A549 (cell line): ENCODE measurements at regions not wholly inside any gene's neighbourhood (a gene's known extent, or its start where the extent isn't known, plus 50 kb on each side); places are given as distances from the start of the nearest gene placed in this dataset.

Source experiments
- ATAC-seq, 2 experiments: fragments of 200-7000 bp in 1 of 2; fragments of >200 bp in 1 of 2; cut with Nextera tagmentation in 1 of 2; cut with Tn5 transposase in 1 of 2; 3 replicates each; pipeline versions ENCODE4 v1.8.0 to v1.9.1; 2018 to 2020; ENCODE audit warnings: mild to moderate bottlenecking in 1 of 2, moderate library complexity in 1 of 2
- CTCF ChIA-PET: fragments of 300-600 bp; sonication (Branson Sonifier 250); formaldehyde crosslinking; extraction: SDS; loops from one replicate; lab custom pipeline; 2021; ENCODE audit warnings: antibody characterized with exemption, inconsistent platforms; lab: Yijun Ruan, JAX
- POLR2A ChIA-PET: fragments of 350-600 bp; formaldehyde crosslinking; extraction: SDS; loops from one replicate; lab custom pipeline; 2021; ENCODE audit warnings: antibody characterized with exemption, inconsistent platforms; lab: Yijun Ruan, JAX
- DNase-seq, 2 experiments: peaks; one replicate each; pipeline versions ENCODE4 v3.0.0 to v3.0.0-alpha.2; 2011 to 2016; ENCODE audit warnings: low read depth in 1 of 2, low spot score in 1 of 2
- FAIRE-seq: peaks from 2 replicates; lab custom pipeline; 2011; peaks lifted over from hg19 to GRCh38; lab: Jason Lieb, UNC
- H3K27ac ChIP-seq, 2 experiments: fragments of >200 bp; sonication (Bioruptor Twin); formaldehyde crosslinking; 3 replicates each; pipeline ENCODE4 v1.5.1; 2016 to 2017
- H3K4me1 ChIP-seq: fragments of >200 bp; sonication (Bioruptor Twin); formaldehyde crosslinking; 3 replicates; pipeline ENCODE4 v1.6.1; 2016
- H3K4me2 ChIP-seq: fragments of >200 bp; sonication (Bioruptor Twin); formaldehyde crosslinking; 3 replicates; pipeline ENCODE4 v1.6.1; 2016
- H3K4me3 ChIP-seq: fragments of >200 bp; sonication (Bioruptor Twin); formaldehyde crosslinking; 3 replicates; pipeline ENCODE4 v1.5.1; 2016
- H3K9me3 ChIP-seq: fragments of >200 bp; sonication (Bioruptor Twin); formaldehyde crosslinking; 3 replicates; pipeline ENCODE4 v1.6.1; 2016
- CEBPB ChIP-seq, 2 experiments: fragments of >200 bp in 1 of 2; sonication (Bioruptor Twin) in 1 of 2; formaldehyde crosslinking in 1 of 2; IDR thresholded peaks; 2 replicates each; pipeline ENCODE4 v1.6.1; 2012 to 2016
- CHD2 ChIP-seq: fragments of 150-350 bp; IDR thresholded peaks from 2 replicates; pipeline ENCODE4 v1.6.1; 2014; ENCODE audit warnings: low read length; ENCODE audit not compliant: partially characterized antibody
- EHF ChIP-seq: fragments of 250-450 bp; sonication (Bioruptor Pico); IDR thresholded peaks from 2 replicates; pipeline ENCODE4 v1.5.0; 2020; ENCODE audit warnings: mild to moderate bottlenecking
- FOXS1 ChIP-seq: fragments of 250-450 bp; sonication (Bioruptor Pico); IDR thresholded peaks from 2 replicates; pipeline ENCODE4 v1.5.0; 2020; ENCODE audit warnings: mild to moderate bottlenecking, moderate library complexity
- HDAC2 ChIP-seq: fragments of 200-600 bp; sonication (generic); IDR thresholded peaks from 2 replicates; pipeline ENCODE4 v1.6.1; 2016
- HOXA7 ChIP-seq: fragments of 250-450 bp; sonication (Bioruptor Pico); IDR thresholded peaks from 2 replicates; pipeline ENCODE4 v1.5.0; 2020; ENCODE audit warnings: mild to moderate bottlenecking, moderate library complexity
- HOXB13 ChIP-seq: fragments of 250-450 bp; sonication (Bioruptor Pico); IDR thresholded peaks from 2 replicates; pipeline ENCODE4 v1.5.0; 2020; ENCODE audit warnings: low read depth, mild to moderate bottlenecking, moderate library complexity
- HOXB5 ChIP-seq: fragments of 250-450 bp; sonication (Bioruptor Pico); IDR thresholded peaks from 2 replicates; pipeline ENCODE4 v1.5.0; 2020; ENCODE audit warnings: mild to moderate bottlenecking, moderate library complexity
- JUNB ChIP-seq: fragments of >200 bp; sonication (Bioruptor Twin); formaldehyde crosslinking; IDR thresholded peaks from 2 replicates; pipeline ENCODE4 v1.6.1; 2016
- KDM1A ChIP-seq: fragments of 200-600 bp; sonication (generic); IDR thresholded peaks from 2 replicates; pipeline ENCODE4 v1.6.1; 2016; ENCODE audit warnings: low read depth, mild to moderate bottlenecking
- KDM5A ChIP-seq: fragments of 200-600 bp; sonication (generic); IDR thresholded peaks from 2 replicates; pipeline ENCODE4 v1.6.1; 2016; ENCODE audit warnings: antibody characterized with exemption, mild to moderate bottlenecking
- MAFK ChIP-seq: fragments of 450-650 bp; IDR thresholded peaks from 2 replicates; pipeline ENCODE4 v1.6.1; 2014; ENCODE audit not compliant: partially characterized antibody
- POLR2AphosphoS2 ChIP-seq: conservative IDR thresholded peaks from 2 replicates; pipeline ENCODE4 v1.6.1; 2012; ENCODE audit warnings: low read length, improper control_type of control experiment, inconsistent platforms
- RAD21 ChIP-seq, 2 experiments: fragments of >200 bp in 1 of 2; sonication (Bioruptor Twin) in 1 of 2; formaldehyde crosslinking in 1 of 2; IDR thresholded peaks in 1 of 2; conservative IDR thresholded peaks in 1 of 2; 2 replicates in 1 of 2; 3 replicates in 1 of 2; pipeline ENCODE4 v1.6.1; 2012 to 2018; ENCODE audit warnings: inconsistent platforms in 1 of 2
- TFCP2L1 ChIP-seq: fragments of 250-450 bp; sonication (Bioruptor Pico); IDR thresholded peaks from 2 replicates; pipeline ENCODE4 v1.5.0; 2021; ENCODE audit warnings: mild to moderate bottlenecking
- ZNF302 ChIP-seq: fragments of 250-450 bp; sonication (Bioruptor Pico); IDR thresholded peaks from 2 replicates; pipeline ENCODE4 v1.9.0; 2021; ENCODE audit warnings: inconsistent platforms, mild to moderate bottlenecking, moderate library complexity
- ZSCAN20 ChIP-seq: fragments of 250-450 bp; sonication (Bioruptor Pico); IDR thresholded peaks from 2 replicates; pipeline ENCODE4 v1.8.0; 2022; ENCODE audit warnings: mild to moderate bottlenecking, moderate library complexity
- WGBS: methylation state at CpG from one replicate; pipeline ENCODE4 v1.1.6; 2017; ENCODE audit errors: missing lambda C conversion rate; 5-methylcytosine and 5-hydroxymethylcytosine counted together
- TF ChIP-seq, protein P1 (sequence below): IDR thresholded peaks from 2 replicates; pipeline ENCODE4 v1.6.1; 2012
- TF ChIP-seq, protein P2 (sequence below): fragments of >200 bp; sonication (Bioruptor Twin); formaldehyde crosslinking; IDR thresholded peaks from 3 replicates; pipeline ENCODE4 v1.6.1; 2016
- TF ChIP-seq, protein P3 (sequence below): IDR thresholded peaks from 2 replicates; pipeline ENCODE4 v1.6.1; 2012; ENCODE audit warnings: low read depth, borderline replicate concordance
- TF ChIP-seq, protein P4 (sequence below): fragments of 150-350 bp; IDR thresholded peaks from 2 replicates; pipeline ENCODE4 v1.6.1; 2014; ENCODE audit warnings: low read depth, mild to moderate bottlenecking, low read length
- TF ChIP-seq, protein P5 (sequence below): fragments of 450-650 bp; IDR thresholded peaks from 2 replicates; pipeline ENCODE4 v1.6.1; 2014; ENCODE audit warnings: antibody characterized with exemption

DNA sequence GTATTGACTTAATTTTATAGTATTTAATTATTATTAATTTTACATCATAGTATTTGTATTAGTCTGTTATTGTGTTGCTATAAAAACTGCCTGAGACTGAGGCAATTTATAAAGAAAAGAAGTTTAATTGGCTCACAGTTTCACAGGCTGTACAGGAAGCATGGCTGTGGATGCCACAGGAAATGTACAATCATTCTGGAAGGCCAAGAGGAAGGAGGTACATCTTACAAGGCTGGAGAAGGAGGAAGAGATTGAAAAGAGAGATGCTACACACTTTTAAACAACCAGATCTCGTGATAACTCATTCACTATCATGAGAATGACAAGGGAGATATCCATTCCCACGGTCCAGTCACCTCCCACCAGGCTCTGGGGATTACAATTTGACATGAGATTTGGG is 2019.4 kb upstream of the PIK3C3 start:
- ATAC-seq (no peak), DNase-seq (no peak), FAIRE-seq (no peak)
- Histone ChIP-seq H3K4me3 (no peak overlapping the region), H3K4me1 (no peaks in the 10 kb centered on the region), H3K27ac (no peak overlapping the region), H3K4me2 (no peak overlapping the region), H3K9me3 (no peaks in the 10 kb centered on the region)
- CTCF ChIA-PET = no interaction called here
- TF ChIP-seq, protein P1, sequence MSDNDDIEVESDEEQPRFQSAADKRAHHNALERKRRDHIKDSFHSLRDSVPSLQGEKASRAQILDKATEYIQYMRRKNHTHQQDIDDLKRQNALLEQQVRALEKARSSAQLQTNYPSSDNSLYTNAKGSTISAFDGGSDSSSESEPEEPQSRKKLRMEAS = no peak
- TF ChIP-seq EHF (CRISPR knock-in tag) = no peak
- TF ChIP-seq, protein P2, sequence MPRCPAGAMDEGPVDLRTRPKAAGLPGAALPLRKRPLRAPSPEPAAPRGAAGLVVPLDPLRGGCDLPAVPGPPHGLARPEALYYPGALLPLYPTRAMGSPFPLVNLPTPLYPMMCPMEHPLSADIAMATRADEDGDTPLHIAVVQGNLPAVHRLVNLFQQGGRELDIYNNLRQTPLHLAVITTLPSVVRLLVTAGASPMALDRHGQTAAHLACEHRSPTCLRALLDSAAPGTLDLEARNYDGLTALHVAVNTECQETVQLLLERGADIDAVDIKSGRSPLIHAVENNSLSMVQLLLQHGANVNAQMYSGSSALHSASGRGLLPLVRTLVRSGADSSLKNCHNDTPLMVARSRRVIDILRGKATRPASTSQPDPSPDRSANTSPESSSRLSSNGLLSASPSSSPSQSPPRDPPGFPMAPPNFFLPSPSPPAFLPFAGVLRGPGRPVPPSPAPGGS = no peak
- TF ChIP-seq, protein P3, sequence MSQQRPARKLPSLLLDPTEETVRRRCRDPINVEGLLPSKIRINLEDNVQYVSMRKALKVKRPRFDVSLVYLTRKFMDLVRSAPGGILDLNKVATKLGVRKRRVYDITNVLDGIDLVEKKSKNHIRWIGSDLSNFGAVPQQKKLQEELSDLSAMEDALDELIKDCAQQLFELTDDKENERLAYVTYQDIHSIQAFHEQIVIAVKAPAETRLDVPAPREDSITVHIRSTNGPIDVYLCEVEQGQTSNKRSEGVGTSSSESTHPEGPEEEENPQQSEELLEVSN = no peak
- TF ChIP-seq ZNF302 = no peak
- POLR2A ChIA-PET = no interaction called here
- 0% methylated on average over 2 of the region's 2 CpGs for WGBS

DNA sequence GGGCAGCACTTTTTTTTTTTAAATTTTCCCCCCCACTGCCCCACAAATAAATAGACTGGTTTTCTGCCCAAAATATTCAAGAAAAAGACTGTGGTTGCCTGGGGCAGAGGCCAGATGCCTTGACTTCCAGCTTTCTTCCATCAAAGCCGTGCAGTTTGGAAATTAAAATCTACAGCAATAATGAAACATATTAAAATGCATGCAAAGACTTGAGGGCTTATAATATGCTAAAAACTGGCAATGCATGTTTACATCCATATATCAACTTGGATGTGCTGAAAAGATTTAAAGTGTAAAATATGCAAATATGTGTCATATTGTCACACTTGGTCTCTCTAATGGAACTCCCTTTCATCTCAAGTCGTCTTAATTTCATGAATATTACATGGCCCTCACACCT is 2036.2 kb upstream of the PIK3C3 start:
- WGBS = 3% methylated on average over 2 of the region's 2 CpGs
- no peak for DNase-seq
- no peak for TF ChIP-seq CEBPB (IDR thresholded peaks at IDR 0.05)
- TF ChIP-seq HDAC2 = no peak
- ChIA-PET CTCF (no interaction called here), POLR2A (no interaction called here)
- Histone ChIP-seq H3K4me3 (no peak overlapping the region), H3K27ac (no peak overlapping the region), H3K9me3 (no peaks in the 10 kb centered on the region), H3K4me1 (no peaks in the 10 kb centered on the region), H3K4me2 (no peak overlapping the region)
- no peak for ATAC-seq
- no peak for FAIRE-seq

DNA sequence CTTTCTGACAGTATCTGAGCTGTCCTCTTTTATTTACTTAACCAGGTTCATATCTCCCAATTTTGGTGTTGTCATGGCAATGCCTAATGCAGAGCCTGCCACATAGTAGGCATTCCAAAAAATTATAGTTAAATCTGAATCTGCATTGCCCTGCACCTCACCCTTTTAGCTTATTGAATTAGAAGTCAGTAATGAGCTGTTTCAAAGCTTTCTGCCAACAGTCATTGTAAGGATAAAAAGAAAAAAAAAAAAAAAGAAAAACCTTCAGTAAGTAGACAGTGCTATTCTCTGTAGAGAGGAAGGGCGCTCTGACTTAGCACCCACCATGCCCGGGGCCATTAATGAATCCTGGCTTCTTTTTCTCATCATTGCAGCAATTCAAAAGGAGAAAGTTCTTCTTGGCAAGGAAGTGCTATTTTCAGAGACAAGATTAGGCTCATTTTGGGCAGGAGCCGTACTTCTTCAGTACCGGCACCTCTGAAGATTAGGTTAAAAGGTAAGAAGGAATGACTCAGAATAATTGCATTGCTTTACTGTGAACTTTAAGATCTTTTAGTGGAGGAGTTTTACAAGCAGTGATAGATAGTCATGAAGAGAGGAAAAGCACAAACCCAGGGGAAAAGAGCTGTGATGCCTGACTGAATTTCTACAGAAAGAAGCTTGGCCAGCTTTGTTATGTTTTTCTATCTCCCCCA is 2041.2 kb upstream of the PIK3C3 start:
- TF ChIP-seq RAD21 (conservative IDR thresholded peaks at IDR 0.05 in 1 of 2, IDR thresholded peaks at IDR 0.05 in 1 of 2) (no peak), KDM5A (no peak), HOXB13 (no peak), HOXA7 (CRISPR knock-in tag) (no peak)
- TF ChIP-seq, protein P4, sequence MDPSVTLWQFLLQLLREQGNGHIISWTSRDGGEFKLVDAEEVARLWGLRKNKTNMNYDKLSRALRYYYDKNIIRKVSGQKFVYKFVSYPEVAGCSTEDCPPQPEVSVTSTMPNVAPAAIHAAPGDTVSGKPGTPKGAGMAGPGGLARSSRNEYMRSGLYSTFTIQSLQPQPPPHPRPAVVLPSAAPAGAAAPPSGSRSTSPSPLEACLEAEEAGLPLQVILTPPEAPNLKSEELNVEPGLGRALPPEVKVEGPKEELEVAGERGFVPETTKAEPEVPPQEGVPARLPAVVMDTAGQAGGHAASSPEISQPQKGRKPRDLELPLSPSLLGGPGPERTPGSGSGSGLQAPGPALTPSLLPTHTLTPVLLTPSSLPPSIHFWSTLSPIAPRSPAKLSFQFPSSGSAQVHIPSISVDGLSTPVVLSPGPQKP = no peak
- TF ChIP-seq, protein P5, sequence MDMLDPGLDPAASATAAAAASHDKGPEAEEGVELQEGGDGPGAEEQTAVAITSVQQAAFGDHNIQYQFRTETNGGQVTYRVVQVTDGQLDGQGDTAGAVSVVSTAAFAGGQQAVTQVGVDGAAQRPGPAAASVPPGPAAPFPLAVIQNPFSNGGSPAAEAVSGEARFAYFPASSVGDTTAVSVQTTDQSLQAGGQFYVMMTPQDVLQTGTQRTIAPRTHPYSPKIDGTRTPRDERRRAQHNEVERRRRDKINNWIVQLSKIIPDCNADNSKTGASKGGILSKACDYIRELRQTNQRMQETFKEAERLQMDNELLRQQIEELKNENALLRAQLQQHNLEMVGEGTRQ = no peak
- no peak overlapping the region for H3K4me2 ChIP-seq

DNA sequence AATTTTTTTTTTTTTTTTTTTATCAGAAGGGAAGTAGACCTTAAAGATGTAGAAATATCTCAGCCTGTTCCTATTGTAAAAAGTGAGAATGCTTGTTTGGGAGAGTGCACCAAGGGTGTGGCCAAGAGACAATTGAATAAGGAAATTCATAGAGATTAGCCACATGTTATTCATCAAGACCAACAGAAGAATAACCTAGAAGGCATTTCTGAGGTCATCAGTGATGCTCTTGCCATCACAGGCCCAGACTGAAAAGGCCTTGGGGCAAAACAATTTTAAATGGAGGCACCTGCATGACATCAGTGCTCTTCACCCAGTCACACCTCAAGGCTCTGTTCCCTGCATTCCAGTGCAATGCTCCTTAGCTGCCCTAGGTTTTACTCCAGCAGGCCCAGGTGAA is 2043.3 kb upstream of the PIK3C3 start:
- POLR2A ChIA-PET = no interaction called here
- TF ChIP-seq, protein P3 = no peak
- TF ChIP-seq TFCP2L1 (CRISPR knock-in tag) (no peak), HOXB5 (CRISPR knock-in tag) (no peak), JUNB (no peak), ZSCAN20 (CRISPR knock-in tag) (no peak), HOXA7 (CRISPR knock-in tag) (no peak), KDM1A (no peak), MAFK (no peak), POLR2AphosphoS2 (no peak), FOXS1 (CRISPR knock-in tag) (no peak), CHD2 (no peak)
- TF ChIP-seq, all 56 proteins: peak for 0
- no peaks in the 10 kb centered on the region for H3K9me3 ChIP-seq
- FAIRE-seq (no peak), ATAC-seq (no peak), DNase-seq (no peak)
- CTCF ChIA-PET = no interaction called here
- H3K27ac ChIP-seq = no peak overlapping the region
- no peak overlapping the region for H3K4me2 ChIP-seq
- no peak overlapping the region for H3K4me3 ChIP-seq
- H3K4me1 ChIP-seq = no peaks in the 10 kb centered on the region

More for the DNA sequence above, 2041.2 kb upstream of the PIK3C3 start:
- no peaks in the 10 kb centered on the region for H3K4me1 ChIP-seq
- WGBS = 4% methylated on average over 4 of the region's 4 CpGs
- FAIRE-seq (no peak), DNase-seq (no peak), ATAC-seq (no peak)
- H3K4me3 ChIP-seq = no peak overlapping the region
- POLR2A ChIA-PET = no interaction called here
- H3K27ac ChIP-seq = no peak overlapping the region
- CTCF ChIA-PET = no interaction called here
- no peaks in the 10 kb centered on the region for H3K9me3 ChIP-seq
